ENCODE measurements at regions not wholly inside any gene's neighbourhood (a gene's known extent, or its start where the extent isn't known, plus 50 kb on each side); places are given as distances from the start of the nearest gene placed in this dataset.

DNA sequence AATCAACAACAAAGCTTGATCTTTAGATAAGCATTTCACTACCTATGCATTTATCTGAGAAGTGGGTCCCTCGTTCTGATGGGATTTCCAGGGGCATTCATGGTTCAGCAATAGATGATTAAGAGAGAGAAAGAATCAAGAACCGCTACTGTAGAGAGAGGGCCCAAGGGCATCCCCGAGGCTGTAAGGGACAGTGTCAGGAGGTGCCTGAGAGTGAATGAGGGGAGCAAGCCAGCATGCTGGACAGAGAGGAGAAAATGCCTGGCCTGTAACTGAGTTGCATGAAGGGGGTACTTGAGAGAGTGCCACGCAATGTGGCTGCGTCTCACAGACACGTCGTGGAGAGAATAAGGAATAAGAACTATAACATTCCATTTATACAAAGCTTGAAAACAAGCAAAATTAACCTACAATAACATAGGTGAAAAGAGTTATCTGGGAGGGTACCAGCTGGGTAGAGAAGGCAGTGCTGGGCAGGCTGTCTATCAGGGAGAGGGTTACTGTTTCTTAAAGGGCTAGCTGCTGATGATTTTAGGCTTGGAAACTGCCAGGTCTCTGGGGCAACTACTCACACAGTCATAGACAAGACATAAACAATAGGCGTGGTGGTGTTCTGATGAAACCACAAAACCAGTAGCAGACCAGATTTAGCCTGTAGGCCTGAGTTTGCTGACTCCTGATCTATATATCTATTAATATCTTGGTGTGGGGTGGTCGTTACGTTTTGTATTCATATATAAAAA is 374.6 kb upstream of the CFAP20DC start:
- ATAC-seq (peak; percentile 70), DNase-seq (peak in 4 of 10 donors; percentile 3 to 58 (median 46))
- no peaks in the 10 kb centered on the region for H3K36me3 Mint-ChIP-seq
- H3K9me3 Mint-ChIP-seq: no peaks in the 10 kb centered on the region
- H3K27me3 Mint-ChIP-seq: no peaks in the 10 kb centered on the region
- H3K27ac Mint-ChIP-seq: peak overlapping the region; percentile 30 to 93 (median 75)
- peak overlapping the region in 9 of 10 donors; percentile 7 to 65 (median 28) for H3K4me3 Mint-ChIP-seq
- H3K4me1 Mint-ChIP-seq: peaks cover 28 to 55% (median 48%) of the 10 kb centered on the region in 4 donors
- POLR2A ChIA-PET: interaction anchor here (0.8 to 2.6 kb wide), 4 partner anchors 12 to 25 kb away, joined by 3 to 11 read pairs (median 4); no protein-coding TSS in a partner anchor

DNA sequence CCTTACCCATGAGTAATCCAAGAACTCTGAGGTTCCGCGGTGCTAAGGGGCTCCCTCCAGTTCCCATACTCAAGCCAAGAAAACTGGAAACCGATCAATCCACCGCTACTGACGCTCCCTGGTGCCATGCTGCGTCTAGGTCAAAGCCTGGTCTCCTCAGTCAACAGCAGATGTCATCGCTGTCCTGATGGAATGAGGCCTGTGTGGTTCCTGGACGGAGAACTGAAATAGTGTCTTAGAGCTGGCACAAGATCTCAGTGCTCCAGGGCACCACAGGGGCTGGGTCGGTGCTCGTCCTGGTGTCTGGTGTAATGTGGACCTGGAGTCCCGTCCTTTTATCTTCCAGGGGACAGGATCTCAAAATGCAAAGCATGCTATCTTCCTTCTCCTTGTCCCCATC is 373.9 kb upstream of the CFAP20DC start:
- Mint-ChIP-seq H3K4me3 (peak overlapping the region in 2 of 10 donors; percentile 28 to 46), H3K36me3 (no peaks in the 10 kb centered on the region), H3K27ac (peak overlapping the region in 6 of 10 donors; percentile 12 to 93 (median 76)), H3K9me3 (no peaks in the 10 kb centered on the region), H3K27me3 (no peaks in the 10 kb centered on the region), H3K4me1 (peaks cover 26 to 51% (median 48%) of the 10 kb centered on the region in 4 donors)
- ATAC-seq (no peak), DNase-seq (no peak)
- POLR2A ChIA-PET: interaction anchor here (0.8 to 2.6 kb wide), 2 partner anchors 20 to 26 kb away, joined by 3 to 6 read pairs; no protein-coding TSS in a partner anchor

DNA sequence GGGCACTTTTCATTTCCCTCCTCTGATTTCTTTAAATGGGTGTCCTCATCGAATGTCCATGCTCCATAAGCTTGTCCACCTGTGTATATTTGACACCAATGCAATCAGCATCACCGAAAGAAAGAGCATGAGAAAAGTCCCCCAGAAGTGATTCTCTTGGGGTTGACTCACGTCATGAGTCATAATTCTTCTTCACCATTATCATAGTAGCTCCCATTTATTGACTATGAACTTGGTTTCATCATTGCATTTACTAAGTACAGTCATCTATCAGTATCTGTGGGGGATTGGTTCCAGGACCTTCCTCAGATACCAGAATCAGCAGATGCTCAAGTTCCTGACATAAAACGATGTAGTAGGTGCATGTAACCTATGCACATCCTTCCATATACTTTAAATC is 372.5 kb upstream of the CFAP20DC start:
- H3K9me3 Mint-ChIP-seq: no peaks in the 10 kb centered on the region
- H3K4me3 Mint-ChIP-seq: no peak overlapping the region
- H3K4me1 Mint-ChIP-seq: peaks cover 23 to 40% (median 39%) of the 10 kb centered on the region in 4 donors
- no peaks in the 10 kb centered on the region for H3K27me3 Mint-ChIP-seq
- POLR2A ChIA-PET: no interaction called here
- ATAC-seq (no peak), DNase-seq (no peak)
- no peaks in the 10 kb centered on the region for H3K36me3 Mint-ChIP-seq
- peak overlapping the region in 1 of 10 donors; percentile 18 for H3K27ac Mint-ChIP-seq

DNA sequence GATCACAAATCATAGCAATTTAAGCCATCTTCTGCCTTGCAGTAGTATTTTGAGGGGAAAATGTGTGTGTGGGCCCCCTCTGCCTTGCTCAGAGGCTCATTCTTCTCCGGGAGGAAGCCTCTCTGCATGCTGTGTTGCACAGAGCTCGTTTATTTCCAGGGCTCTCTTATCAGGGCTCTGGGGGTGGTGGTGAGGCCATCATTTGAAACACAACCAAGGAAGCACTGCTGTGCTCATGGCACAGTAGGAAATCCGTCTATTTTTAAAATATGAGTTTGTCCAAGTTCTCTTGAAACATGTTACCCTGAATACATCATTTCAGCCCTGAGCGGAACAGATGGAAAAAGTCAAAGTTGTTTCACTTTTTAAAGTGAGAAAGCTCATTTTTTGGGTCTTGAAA is 369.0 kb upstream of the CFAP20DC start:
- peaks cover 6 to 13% (median 10%) of the 10 kb centered on the region in 4 donors for H3K4me1 Mint-ChIP-seq
- no peak for DNase-seq
- ATAC-seq: no peak
- H3K27ac Mint-ChIP-seq: no peak overlapping the region
- no peaks in the 10 kb centered on the region for H3K27me3 Mint-ChIP-seq
- H3K36me3 Mint-ChIP-seq: no peaks in the 10 kb centered on the region
- POLR2A ChIA-PET: no interaction called here
- H3K4me3 Mint-ChIP-seq: no peak overlapping the region
- H3K9me3 Mint-ChIP-seq: no peaks in the 10 kb centered on the region

DNA sequence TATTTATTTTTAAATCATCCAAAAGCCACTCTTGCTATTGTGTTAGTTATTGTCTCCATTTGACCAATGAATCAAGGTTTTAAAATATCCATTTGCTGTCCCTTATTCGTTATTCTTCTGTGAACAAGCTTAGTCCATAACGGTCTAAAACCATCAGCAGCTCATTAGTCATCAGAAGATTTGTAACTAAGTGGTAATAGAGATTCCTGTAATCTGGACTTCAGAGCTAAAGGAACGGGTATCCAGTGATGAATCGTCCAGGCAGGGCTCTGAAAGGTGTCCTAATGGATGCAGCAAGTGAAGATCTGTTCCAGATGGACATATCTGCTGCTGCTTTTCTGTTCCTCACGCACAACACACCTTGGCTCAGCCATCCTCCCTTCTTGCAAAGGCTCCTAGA is 362.7 kb upstream of the CFAP20DC start:
- DNase-seq: no peak
- Mint-ChIP-seq H3K36me3 (no peaks in the 10 kb centered on the region), H3K9me3 (no peaks in the 10 kb centered on the region), H3K4me3 (no peak overlapping the region), H3K27ac (no peak overlapping the region), H3K27me3 (no peaks in the 10 kb centered on the region), H3K4me1 (peaks cover 4 to 32% (median 19%) of the 10 kb centered on the region in 4 donors)
- no peak for ATAC-seq
- POLR2A ChIA-PET: no interaction called here

DNA sequence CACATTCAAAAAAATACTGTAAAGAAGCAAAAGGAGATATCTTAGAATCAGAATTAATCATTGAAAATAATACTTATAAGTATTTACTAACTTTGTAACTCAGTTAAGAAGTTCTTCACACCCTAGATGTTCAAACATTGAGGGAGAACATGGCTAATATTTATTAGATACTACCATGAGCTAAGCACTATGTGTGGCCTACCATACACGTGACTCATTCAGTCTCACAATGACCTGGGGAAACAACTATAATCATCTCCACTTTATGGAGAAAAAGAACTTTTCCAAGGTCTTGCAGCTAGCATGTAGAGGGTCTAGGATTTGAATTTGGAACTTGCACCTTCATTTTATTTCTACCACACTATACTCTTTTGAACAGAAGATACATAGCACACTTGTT is 361.9 kb upstream of the CFAP20DC start:
- H3K9me3 Mint-ChIP-seq: no peaks in the 10 kb centered on the region
- POLR2A ChIA-PET: interaction anchor here (0.5 kb wide), 1 partner anchor 8 kb away, joined by 4 read pairs; no protein-coding TSS in a partner anchor
- peaks cover 9 to 41% (median 25%) of the 10 kb centered on the region in 4 donors for H3K4me1 Mint-ChIP-seq
- no peak overlapping the region for H3K4me3 Mint-ChIP-seq
- H3K27me3 Mint-ChIP-seq: no peaks in the 10 kb centered on the region
- no peak for DNase-seq
- H3K27ac Mint-ChIP-seq: peak overlapping the region in 2 of 10 donors; percentile 36 to 68
- no peaks in the 10 kb centered on the region for H3K36me3 Mint-ChIP-seq
- no peak for ATAC-seq

DNA sequence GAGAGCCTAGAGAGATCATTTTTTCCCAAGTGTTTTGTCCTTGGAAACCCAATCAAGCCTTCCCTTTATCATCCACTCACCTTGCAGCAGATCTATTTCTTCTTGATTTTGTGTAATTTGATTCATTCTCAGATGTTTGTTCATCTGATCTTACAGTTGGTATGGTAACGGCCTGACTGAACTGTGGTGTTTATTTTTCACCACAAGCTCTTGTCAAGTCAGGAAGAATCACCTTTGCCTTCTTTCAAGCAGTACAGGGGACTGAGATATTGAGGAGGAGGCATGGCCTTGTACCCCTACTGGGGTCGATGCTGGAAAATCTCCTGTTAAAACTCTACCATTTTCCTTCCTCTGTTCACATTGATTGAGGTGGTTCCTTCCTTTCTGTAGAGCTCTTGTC is 361.4 kb upstream of the CFAP20DC start:
- POLR2A ChIA-PET: interaction anchor here (0.5 kb wide), 1 partner anchor 9 kb away, joined by 4 read pairs; no protein-coding TSS in a partner anchor
- peak; percentile 49 to 84 for ATAC-seq

DNA sequence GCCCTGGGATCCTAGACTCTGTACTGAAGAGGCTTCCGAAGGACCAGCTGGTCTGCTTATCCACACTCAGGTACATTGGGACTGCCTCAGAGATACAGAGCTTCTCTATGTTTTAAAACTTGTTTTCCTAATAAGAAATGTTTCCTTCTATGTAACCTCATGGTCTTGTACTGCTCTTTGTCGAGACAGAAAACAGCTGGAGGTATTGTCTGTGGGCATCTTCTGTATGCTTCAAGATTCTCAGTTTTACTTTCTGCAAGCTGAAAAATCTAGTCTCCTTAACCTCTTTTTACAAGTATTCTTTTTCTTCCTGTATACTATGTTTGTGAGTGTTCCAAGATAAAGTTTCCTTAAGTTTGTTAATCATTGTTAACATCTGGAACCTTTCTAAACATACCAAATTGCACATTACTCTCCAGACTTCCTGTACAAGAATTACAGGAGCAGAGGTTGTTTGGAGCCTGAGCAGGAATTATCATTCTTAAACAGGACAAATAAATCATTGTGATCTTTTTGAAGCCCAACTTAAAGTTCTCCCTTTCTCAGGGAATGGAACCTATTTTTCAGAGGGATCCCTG is 358.3 kb upstream of the CFAP20DC start:
- DNase-seq (no peak), ATAC-seq (no peak)
- no peaks in the 10 kb centered on the region for H3K9me3 Mint-ChIP-seq
- POLR2A ChIA-PET: no interaction called here
- no peak overlapping the region for H3K4me3 Mint-ChIP-seq
- peak overlapping the region in 4 of 10 donors; percentile 10 to 73 (median 60) for H3K27ac Mint-ChIP-seq
- H3K4me1 Mint-ChIP-seq: peaks cover 11 to 31% (median 22%) of the 10 kb centered on the region in 4 donors
- no peaks in the 10 kb centered on the region for H3K27me3 Mint-ChIP-seq
- no peaks in the 10 kb centered on the region for H3K36me3 Mint-ChIP-seq

More for the DNA sequence above, 361.4 kb upstream of the CFAP20DC start:
- H3K36me3 Mint-ChIP-seq: no peaks in the 10 kb centered on the region
- H3K9me3 Mint-ChIP-seq: no peaks in the 10 kb centered on the region
- peak in 2 of 10 donors; percentile 35 to 47 for DNase-seq
- peaks cover 11 to 44% (median 27%) of the 10 kb centered on the region in 4 donors for H3K4me1 Mint-ChIP-seq
- no peak overlapping the region for H3K4me3 Mint-ChIP-seq
- no peaks in the 10 kb centered on the region for H3K27me3 Mint-ChIP-seq
- peak overlapping the region in 5 of 10 donors; percentile 9 to 68 (median 36) for H3K27ac Mint-ChIP-seq

DNA sequence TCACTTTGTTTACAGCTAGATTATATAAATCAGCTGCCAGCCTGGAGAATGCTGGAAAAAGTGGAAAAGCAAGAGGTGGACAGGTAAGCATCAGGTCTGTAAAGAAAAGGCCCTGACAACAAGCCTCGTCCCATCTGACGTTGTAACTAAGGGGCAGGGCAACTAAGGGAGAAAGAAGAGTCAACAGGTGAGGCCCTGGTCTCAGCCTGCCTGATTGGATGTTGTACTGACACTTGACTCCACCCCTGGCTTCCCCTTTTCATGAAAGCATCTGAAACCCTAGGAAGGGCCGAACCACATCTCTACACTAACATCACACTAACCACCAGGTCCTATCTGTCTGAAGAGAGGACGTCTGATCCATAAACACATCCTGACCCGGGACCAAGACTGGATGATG is 357.6 kb upstream of the CFAP20DC start:
- H3K36me3 Mint-ChIP-seq: no peaks in the 10 kb centered on the region
- no peaks in the 10 kb centered on the region for H3K27me3 Mint-ChIP-seq
- peaks cover 11 to 31% (median 22%) of the 10 kb centered on the region in 4 donors for H3K4me1 Mint-ChIP-seq
- POLR2A ChIA-PET: no interaction called here
- H3K9me3 Mint-ChIP-seq: no peaks in the 10 kb centered on the region
- peak overlapping the region in 1 of 10 donors; percentile 40 for H3K4me3 Mint-ChIP-seq
- no peak for DNase-seq
- peak overlapping the region in 6 of 10 donors; percentile 57 to 80 (median 72) for H3K27ac Mint-ChIP-seq
- ATAC-seq: no peak

DNA sequence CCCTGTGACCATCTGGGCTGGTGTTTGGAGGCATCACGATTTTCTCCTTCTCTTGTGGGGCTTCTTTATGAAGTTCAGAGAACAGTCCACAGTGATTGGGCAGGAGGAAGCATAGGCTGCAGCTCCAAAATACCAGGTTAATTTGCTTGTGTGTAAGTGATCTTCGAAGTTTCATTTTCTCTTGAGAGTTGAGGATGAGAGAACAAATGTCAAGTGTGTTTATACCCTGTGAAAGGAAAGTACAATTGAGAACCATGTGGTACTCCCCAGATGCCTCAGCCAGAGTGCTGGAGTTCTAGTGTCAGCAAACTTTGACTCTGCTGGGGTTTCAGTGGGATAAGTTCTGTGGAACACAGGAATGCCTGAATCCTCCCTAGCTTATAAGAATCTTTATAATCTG is 357.1 kb upstream of the CFAP20DC start:
- DNase-seq (no peak), ATAC-seq (peak in 1 of 2 donors; percentile 20)
- Mint-ChIP-seq H3K4me3 (peak overlapping the region in 2 of 10 donors; percentile 40 to 49), H3K27ac (peak overlapping the region in 5 of 10 donors; percentile 57 to 80 (median 73)), H3K9me3 (peaks cover 0 to 3% (median 0%) of the 10 kb centered on the region in 9 donors), H3K4me1 (peaks cover 11 to 31% (median 22%) of the 10 kb centered on the region in 4 donors), H3K36me3 (no peaks in the 10 kb centered on the region), H3K27me3 (no peaks in the 10 kb centered on the region)
- POLR2A ChIA-PET: no interaction called here

DNA sequence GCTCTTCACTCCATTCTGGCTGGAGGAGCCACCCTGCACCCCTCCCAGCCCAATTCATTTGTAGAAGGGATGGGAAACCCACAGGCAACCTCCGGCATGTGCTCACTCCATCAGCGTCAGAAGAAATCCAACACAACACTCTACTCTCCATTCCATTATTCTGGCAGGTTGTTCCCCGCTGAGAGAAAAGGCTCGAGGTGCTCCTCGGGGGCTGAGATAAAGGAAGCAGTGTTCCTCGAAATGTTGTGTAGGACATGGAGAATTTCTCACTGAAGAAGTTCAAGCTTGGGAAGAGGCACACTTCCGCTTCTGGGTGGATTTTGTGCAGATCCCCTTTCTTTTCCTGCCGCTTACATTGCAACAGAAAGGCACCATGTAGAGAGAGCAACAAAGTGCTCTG is 355.0 kb upstream of the CFAP20DC start:
- no peaks in the 10 kb centered on the region for H3K36me3 Mint-ChIP-seq
- peaks cover 0 to 3% (median 0%) of the 10 kb centered on the region in 9 donors for H3K9me3 Mint-ChIP-seq
- peaks cover 11 to 20% (median 17%) of the 10 kb centered on the region in 4 donors for H3K4me1 Mint-ChIP-seq
- ATAC-seq (no peak), DNase-seq (no peak)
- H3K4me3 Mint-ChIP-seq: no peak overlapping the region
- POLR2A ChIA-PET: no interaction called here
- H3K27me3 Mint-ChIP-seq: no peaks in the 10 kb centered on the region
- no peak overlapping the region for H3K27ac Mint-ChIP-seq

DNA sequence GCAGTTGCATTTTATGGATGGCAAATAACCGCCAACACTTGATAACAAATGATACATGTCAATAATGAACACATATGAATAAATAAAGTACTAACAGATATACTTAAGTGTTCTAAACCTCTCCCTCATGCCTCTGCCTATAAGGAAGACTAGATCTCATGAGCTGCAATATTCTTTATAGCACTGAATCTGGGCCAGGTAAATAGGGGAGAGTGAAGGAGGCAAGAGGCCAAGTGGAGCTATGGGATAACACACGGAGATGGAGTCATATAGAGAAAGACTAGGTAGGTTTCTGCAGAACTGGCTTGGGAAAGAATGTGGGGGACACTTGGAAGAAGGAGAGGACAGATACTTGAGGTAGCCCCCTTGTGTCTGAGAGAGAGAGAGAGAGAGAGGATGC is 354.2 kb upstream of the CFAP20DC start:
- ATAC-seq: no peak
- Mint-ChIP-seq H3K4me1 (peaks cover 11 to 20% (median 17%) of the 10 kb centered on the region in 4 donors), H3K4me3 (no peak overlapping the region), H3K36me3 (no peaks in the 10 kb centered on the region), H3K9me3 (peaks cover 0 to 3% (median 0%) of the 10 kb centered on the region in 9 donors), H3K27me3 (no peaks in the 10 kb centered on the region), H3K27ac (no peak overlapping the region)
- POLR2A ChIA-PET: no interaction called here
- DNase-seq: no peak

DNA sequence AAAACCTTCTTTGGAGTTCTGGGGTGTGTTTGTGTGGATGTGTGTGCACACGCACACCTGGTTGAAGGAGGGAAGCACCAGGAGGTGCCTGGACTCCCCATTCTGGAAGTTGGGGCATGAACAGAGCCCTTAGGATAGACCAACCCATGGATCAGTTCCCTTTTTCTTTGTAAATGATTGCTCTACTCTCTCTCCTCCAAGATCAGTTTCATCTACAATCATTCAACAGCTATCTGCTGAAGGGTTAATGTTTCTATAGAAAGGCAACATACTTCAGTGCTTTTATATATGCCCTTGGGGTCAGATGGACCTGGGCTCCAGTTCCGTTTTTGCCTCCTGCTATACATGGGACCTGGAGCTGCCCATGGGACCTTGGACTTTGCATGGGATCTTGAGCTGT is 352.1 kb upstream of the CFAP20DC start:
- Mint-ChIP-seq H3K27ac (peak overlapping the region in 1 of 10 donors; percentile 3), H3K9me3 (peaks cover 0 to 6% (median 0%) of the 10 kb centered on the region in 9 donors), H3K36me3 (no peaks in the 10 kb centered on the region), H3K4me3 (no peak overlapping the region), H3K4me1 (peaks cover 4 to 9% (median 6%) of the 10 kb centered on the region in 4 donors), H3K27me3 (no peaks in the 10 kb centered on the region)
- DNase-seq (no peak), ATAC-seq (no peak)
- POLR2A ChIA-PET: no interaction called here
